ENCODE measurements at regions not wholly inside any gene's neighbourhood (a gene's known extent, or its start where the extent isn't known, plus 50 kb on each side); places are given as distances from the start of the nearest gene placed in this dataset.

GRCh38 chr14:58765843-58766242 is 128.1 kb downstream of the DACT1 start:
- TF ChIP-seq CTCF (IDR thresholded peaks at IDR 0.05) (no peak), EP300 (IDR thresholded peaks at IDR 0.05) (no peak)
